Femur (tissue), 1 donor: ENCODE measurements at regions not wholly inside any gene's neighbourhood (a gene's known extent, or its start where the extent isn't known, plus 50 kb on each side); places are given as distances from the start of the nearest gene placed in this dataset.

Experiments used
- DNase-seq: peaks from one replicate; pipeline ENCODE4 v3.0.0-alpha.2; 2017

- peak; percentile 12 for DNase-seq
Observed at GRCh38 chr4:8773124-8773931, 98.3 kb downstream of the HMX1 start.

GRCh38 chr4:8772499-8773123 is 99.0 kb downstream of the HMX1 start:
- DNase-seq: peak; percentile 9

- no peak for DNase-seq
Observed at GRCh38 chr4:8771666-8772065, 100.0 kb downstream of the HMX1 start.

- no peak for DNase-seq
Observed at GRCh38 chr4:8771258-8771590, 100.4 kb downstream of the HMX1 start.

- DNase-seq: no peak
Observed at GRCh38 chr4:8770518-8771257, 101.0 kb downstream of the HMX1 start.

GRCh38 chr4:8769645-8770517 is 101.8 kb downstream of the HMX1 start:
- DNase-seq: no peak

- no peak for DNase-seq
Observed at GRCh38 chr4:8768357-8768999, 103.2 kb downstream of the HMX1 start.

GRCh38 chr4:8766610-8767009 is 105.0 kb downstream of the HMX1 start:
- DNase-seq: peak; percentile 7

- DNase-seq: peak; percentile 8
Observed at GRCh38 chr4:8765631-8766590, 105.7 kb downstream of the HMX1 start.

- DNase-seq: peak; percentile 13
Observed at GRCh38 chr4:8765084-8765483, 106.6 kb downstream of the HMX1 start.

- peak; percentile 6 for DNase-seq
Observed at GRCh38 chr4:8763966-8764901, 107.4 kb downstream of the HMX1 start.

- peak; percentile 7 for DNase-seq
Observed at GRCh38 chr4:8762951-8763735, 108.5 kb downstream of the HMX1 start.

- peak; percentile 11 for DNase-seq
Observed at GRCh38 chr4:8762356-8762755, 109.3 kb downstream of the HMX1 start.

GRCh38 chr4:8761824-8762205 is 109.8 kb downstream of the HMX1 start:
- DNase-seq: peak; percentile 8

GRCh38 chr4:8761167-8761823 is 110.3 kb downstream of the HMX1 start:
- DNase-seq: peak; percentile 30

- DNase-seq: peak; percentile 8
Observed at GRCh38 chr4:8760561-8760960, 111.1 kb downstream of the HMX1 start.

- DNase-seq: peak; percentile 8
Observed at GRCh38 chr4:8759987-8760386, 111.7 kb downstream of the HMX1 start.

GRCh38 chr4:8756816-8757215 is 114.8 kb downstream of the HMX1 start:
- peak; percentile 3 for DNase-seq
